ENCODE measurements at regions not wholly inside any gene's neighbourhood (a gene's known extent, or its start where the extent isn't known, plus 50 kb on each side); places are given as distances from the start of the nearest gene placed in this dataset.

GRCh38 chr2:200725596-200725995 lies 86.1 kb upstream of the BZW1 start:
- no peak for DNase-seq (ENCODE audit: low read depth, low spot score)

GRCh38 chr2:200728630-200729029 lies 83.1 kb upstream of the BZW1 start:
- no peak for DNase-seq (ENCODE audit: low read depth, low spot score)

DNA sequence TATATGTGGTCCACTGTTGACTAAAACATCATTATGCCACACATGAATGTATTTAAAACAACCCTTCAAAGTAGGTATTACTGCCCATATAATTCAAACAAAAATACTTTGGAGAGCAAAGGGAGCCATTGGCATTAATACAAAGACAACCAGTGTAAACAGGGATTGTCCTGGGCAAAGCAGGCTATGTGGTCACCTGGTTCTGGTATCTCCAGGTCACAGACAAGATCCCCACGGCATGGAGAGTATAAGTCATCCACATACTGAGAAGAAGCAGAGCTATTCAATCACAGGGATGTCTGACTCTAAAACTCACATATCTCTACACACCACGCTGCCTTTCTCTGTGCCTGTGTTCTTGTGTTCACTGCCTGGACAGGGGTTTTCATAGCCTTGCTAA lies 81.4 kb upstream of the BZW1 start:
- DNase-seq (ENCODE audit: low read depth, low spot score): no peak

GRCh38 chr2:200730960-200731359 lies 80.8 kb upstream of the BZW1 start:
- DNase-seq (ENCODE audit: low read depth, low spot score): no peak

- DNase-seq (ENCODE audit: low read depth, low spot score): no peak
Observed at GRCh38 chr2:200732866-200733265, 78.8 kb upstream of the BZW1 start.

DNA sequence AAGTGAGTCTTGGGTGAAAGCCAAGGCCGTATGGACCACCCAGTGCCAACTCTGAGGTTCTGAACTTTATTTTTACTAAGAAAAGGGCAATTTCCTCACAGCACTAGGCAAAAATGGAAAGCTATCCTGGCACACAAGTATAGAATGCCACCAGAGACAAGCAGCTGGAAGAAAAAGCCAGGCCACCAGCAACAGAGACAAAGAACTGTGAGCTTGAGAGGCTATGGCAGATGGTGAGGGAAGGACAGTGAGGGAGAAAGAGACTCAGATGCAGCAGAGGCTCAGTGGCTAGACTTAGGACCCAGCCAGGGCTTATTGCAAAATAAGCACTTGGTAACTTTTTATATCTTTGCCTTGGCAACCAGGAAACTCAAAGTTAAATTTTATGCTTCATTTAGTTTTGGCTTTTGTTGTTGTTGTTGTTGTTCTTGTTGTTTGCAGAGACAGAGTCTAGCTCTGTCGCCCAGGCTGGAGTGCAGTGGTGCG lies 78.0 kb upstream of the BZW1 start:
- DNase-seq (ENCODE audit: low read depth, low spot score): no peak

GRCh38 chr2:200735061-200735460 lies 76.6 kb upstream of the BZW1 start:
- no peak for DNase-seq (ENCODE audit: low read depth, low spot score)

DNA sequence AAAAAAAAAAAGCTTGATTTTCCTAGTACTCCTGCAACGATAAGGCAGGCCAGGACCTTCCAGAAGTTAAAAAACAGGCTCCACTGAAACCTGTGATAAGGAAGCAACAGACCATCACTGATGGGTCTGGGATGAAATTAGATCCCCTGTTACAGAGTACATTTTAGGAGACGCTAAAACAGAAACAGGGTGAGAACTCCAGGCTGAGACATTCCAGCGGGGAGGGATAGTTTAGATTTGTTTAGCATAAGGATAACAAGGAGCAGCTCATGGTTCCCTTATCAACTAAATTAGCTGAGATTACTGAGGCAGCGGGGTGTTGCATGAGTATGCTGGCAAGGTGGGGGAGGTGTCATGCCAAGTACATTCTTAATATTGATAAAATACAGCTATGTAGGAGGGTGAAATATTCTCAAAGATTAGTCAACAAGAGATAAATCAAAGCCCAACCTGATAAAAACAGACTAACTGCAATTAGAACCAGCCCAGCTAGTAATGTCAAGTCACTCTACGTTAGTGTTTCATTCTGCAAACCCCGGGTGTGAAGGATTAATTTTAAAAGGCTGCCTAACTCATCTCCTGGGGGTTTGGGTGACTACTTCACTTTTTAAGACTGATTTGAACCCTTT lies 75.0 kb upstream of the BZW1 start:
- peak; percentile 47 for DNase-seq (ENCODE audit: low read depth, low spot score)

DNA sequence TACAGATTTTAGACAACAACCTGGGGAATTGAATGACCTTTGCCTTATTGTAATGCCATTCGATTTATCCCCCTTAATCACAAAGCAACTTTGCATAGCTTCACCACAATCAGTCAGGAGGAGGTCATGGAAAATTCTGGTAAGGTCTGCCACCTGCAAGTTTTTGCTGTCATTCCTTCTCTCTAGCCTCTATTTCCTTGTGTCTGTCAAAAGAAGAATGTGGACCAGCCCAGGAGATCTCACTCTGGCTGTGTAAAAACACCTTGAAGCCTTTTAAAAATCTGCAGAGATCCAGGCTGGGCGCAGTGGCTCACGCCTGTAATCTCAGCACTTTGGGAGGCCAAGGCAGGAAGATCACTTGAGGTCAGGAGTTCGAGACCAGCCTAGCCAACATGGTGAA lies 74.1 kb upstream of the BZW1 start:
- no peak for DNase-seq (ENCODE audit: low read depth, low spot score)

GRCh38 chr2:200738590-200738989 lies 73.1 kb upstream of the BZW1 start:
- DNase-seq (ENCODE audit: low read depth, low spot score): no peak

DNA sequence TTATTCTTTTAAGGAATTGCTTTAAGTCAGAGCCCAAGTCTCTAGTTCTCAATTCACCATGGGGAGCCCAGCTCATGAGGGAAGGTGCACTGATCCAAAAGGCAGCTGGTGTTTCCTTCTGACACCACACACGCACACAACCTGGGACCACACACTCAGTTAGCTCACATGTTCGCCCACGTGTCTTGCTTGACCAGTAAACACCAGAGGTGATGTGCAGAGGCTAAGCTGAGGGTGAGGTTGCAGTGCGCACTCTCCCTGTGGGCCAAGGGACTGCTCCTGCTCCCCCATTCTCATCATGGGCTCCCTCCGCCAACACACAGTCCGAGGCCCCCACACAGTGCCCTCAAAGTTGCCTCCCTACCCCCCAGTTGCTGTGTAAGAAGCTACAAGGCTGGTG lies 70.8 kb upstream of the BZW1 start:
- DNase-seq (ENCODE audit: low read depth, low spot score): no peak

DNA sequence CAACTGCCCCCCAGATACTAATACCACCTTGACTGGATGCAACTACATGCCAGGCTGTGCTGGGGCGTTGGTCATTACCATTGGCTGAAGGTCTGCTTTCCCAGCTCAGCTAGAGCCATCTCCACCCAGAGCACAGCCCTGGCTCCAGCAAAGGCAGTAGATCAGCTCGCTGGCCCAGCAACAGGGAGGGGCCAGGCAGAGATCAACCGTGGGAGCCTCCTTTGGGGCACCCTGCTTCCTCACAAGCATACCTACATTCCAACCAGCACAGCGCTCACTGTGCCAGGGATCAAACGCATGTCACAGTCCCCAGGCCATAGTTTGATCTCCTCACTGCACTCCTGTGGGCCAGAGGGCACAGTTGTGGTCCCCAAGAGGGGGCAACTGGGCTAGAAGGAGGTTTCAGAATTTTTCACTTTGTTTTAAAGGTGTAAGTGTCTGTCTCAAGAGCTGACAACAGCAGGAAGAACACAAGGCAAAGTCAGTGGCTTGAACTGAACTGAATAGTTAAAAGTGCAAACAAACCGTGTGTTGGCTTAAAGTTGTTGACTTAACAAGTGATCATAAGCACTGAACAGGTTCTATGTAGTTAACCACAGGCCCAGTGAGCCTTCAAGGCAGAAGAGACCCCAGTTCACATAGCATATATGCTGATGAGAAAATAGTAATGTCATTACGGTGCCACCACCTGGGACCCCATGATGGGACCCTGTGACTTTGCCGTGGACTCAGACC lies 70.1 kb upstream of the BZW1 start:
- DNase-seq (ENCODE audit: low read depth, low spot score): peak; percentile 37

DNA sequence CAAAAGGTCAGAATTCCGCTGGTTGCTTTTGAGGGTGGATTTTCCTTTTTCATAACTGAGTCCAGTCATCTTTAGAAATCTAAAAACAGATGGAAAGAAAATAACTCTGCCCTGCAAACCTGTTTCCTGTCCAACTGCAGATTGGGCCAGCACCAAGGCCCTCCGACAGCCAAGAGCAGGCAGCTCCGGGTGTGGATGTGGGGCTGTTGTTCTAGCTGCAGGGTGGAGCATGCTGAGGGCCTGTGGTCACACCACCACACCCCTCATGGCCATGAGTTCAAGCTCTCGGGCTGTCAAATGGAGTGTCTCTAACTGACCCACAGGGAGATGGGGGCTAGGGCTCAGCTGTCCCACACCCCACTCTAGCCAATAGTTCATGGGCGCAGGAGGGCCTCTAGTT lies 69.3 kb upstream of the BZW1 start:
- no peak for DNase-seq (ENCODE audit: low read depth, low spot score)

GRCh38 chr2:200743042-200743676 lies 68.6 kb upstream of the BZW1 start:
- DNase-seq (ENCODE audit: low read depth, low spot score): no peak

- no peak for DNase-seq (ENCODE audit: low read depth, low spot score)
Observed at GRCh38 chr2:200744201-200744602, 67.5 kb upstream of the BZW1 start.

DNA sequence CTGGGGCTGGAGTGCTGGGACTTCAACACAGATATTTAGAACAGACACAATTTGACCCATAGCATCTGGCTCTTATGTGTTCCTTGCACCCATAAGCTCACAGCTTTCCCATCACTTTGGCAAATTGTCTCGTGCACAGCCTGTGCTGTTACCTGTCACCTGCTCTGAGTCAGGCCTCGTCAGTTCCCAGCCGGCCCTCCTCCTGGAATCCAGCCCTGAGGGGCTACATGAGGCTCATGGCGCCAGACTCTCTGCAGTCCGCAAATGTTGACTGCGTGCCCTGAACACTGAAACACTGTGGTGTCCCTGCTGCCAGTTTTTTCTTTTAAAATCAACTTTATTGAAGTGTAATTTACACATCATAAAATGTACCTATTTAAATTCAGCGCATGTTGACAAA lies 65.4 kb upstream of the BZW1 start:
- peak; percentile 80 for DNase-seq (ENCODE audit: low read depth, low spot score)

DNA sequence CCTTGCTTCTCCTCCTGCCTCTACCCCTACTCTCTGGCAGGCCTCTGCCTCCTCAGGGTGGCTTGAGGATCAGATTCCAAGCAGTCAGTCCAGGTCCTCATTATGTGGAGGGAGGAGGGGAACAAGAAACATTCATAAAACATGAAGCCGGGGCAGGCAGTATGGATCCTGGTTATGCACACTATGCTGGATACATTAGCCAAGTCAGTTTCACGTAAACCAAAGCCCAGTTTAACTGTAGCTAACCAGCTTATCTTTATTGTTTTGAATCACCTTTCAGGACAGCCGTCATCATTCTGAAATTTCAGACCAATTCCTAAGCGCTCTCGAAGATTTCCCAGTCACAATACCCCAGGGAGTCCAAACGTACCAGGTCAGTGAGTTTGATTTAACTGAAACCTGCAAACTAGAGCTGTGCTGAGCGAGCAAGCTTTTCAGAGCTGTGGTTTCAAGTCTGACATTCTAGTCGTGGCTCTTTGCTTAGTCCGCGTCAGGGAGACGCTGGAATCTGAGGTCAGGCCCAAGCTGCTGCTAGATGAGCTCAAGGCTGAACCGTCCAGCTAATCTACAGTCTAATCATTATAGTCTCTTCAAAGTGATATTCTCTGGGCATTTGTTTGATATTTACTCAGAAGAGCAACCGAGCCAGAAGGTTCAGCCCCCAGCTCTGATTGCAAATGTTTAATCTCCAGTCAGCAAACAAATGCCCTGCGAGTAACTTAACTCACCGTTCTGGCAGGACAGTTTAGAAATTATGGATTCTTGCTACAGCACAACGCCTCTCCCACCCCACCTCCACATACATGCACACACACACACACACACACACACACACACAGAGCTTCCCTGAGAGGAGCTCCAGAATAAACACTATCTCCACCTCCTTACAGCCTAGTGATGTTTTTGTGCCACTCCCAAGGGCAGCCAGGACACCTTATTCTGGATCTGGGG lies 63.8 kb upstream of the BZW1 start:
- DNase-seq (ENCODE audit: low read depth, low spot score): peak; percentile 26

DNA sequence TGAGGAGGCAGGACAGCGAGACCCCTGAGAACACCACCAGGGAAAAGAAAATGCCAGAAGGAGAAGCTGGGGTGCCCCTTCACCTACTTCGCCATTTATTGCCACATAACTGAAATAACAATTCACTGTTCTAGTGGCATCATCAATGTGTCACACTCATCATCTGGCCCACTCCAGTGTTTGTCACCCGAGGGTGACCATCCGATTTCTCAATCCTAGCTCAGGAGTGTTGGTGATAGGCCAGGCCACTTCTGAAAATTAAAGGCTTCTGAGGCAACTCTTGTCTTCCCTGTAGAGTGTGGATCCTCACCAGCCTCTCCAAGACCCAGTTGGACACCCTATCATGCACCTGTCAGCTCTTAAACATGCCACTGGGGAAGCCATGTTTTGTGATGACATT lies 62.9 kb upstream of the BZW1 start:
- DNase-seq (ENCODE audit: low read depth, low spot score): no peak

DNA sequence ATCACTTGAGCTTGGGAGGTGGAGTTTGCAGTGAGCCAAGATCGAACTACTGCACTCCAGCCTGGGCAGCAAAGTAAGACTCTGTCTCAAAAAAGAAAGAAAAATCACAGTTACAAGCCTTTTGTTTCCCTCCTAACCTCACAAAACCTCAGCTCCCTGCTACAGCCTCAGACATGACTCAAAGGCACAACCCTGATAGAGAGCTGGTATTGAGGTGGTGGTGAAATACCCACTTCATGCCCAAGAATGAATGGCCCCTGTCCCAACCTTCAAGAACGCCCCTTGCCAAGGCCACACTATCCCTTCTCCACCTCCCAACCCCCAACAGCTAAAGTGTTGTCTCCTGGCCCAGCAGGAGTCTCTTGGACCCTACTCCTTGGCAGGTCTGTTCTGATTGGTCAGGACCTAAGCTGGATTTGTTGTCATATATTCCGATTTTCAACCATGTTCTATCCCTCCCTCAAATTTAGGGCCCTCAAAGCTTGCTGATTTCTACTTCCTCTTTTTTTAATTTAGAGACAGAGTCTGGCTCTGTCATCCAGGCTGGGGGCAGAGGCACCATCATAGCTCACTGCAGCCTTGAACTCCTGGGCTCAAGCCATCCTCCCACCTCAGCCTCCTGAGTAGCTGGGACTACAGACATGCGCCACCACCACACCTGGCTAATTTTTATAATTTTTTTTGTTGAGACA lies 61.9 kb upstream of the BZW1 start:
- DNase-seq (ENCODE audit: low read depth, low spot score): no peak

- DNase-seq (ENCODE audit: low read depth, low spot score): no peak
Observed at GRCh38 chr2:200750323-200750910, 61.3 kb upstream of the BZW1 start.

DNA sequence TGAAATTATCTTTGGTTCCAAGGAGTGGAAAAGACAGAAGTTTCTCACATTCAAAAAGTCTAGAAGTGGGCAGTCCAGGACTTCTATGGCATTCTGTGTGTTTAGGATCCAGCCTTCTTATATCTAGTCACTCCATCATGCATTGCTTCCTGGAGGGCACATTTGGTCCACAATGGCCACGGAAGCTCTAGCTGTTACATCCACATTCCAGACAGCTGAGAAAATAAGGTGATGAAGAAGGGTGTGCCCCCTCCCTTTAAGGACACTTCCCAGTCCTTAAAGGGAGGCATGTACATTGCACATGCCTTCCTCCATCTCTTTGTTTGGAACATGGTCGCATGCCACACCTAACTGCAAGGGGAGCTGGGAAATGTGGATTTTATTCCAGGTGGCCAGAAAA lies 59.9 kb upstream of the BZW1 start:
- no peak for DNase-seq (ENCODE audit: low read depth, low spot score)

Data from ELF-1 (cell line).